Dedifferentiated amniotic fluid mesenchymal stem cell (primary cell): ENCODE measurements at regions not wholly inside any gene's neighbourhood (a gene's known extent, or its start where the extent isn't known, plus 50 kb on each side); places are given as distances from the start of the nearest gene placed in this dataset.
"Not testable (repeated sequence)": the region's sequence is repeated elsewhere in the genome, so short reads cannot be mapped to it uniquely, and the experiment has no call there.

Experiments used
- DNase-seq: peaks from one replicate; pipeline ENCODE4 v3.0.0-alpha.2; 2016; ENCODE audit errors: extremely low spot score

GRCh38 chrX:14351611-14352303, 177.6 kb upstream of the GLRA2 start:
- no peak for DNase-seq

GRCh38 chrX:14347523-14347922, 181.8 kb upstream of the GLRA2 start:
- no peak for DNase-seq

DNA sequence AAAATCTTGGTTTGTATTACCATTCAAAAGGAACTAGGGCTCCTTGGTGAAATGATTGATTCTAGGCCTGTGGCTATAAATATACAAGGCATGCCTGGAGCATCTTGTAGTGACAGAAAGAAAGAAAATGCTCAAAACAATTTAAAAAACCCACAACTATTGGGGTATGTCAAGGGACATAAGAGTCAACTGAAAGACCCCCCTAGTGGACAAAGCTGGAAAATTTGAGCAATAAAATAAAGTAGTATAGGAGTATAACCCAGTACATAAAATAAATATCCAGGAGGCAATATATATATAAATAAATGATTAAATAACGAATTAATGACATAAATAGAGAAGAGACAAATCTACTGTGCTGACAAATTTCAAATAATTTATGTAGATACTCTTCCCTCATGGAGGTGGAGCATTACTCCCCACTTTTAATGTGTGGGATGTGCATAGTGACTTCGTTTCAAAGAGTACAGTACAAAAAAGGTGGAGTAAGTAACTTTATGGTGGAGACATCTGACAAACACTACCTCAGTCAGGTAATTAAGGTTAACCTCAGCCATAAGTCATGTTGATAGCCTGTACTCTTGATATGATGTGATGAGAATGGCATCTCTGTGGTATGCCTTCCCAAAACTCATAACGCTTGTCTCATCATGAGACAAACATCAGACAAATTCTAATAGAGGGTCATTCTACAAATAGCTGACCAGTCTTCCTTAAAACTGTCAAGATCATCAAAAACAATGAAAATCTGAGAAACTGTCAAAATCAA, 185.0 kb upstream of the GLRA2 start:
- no peak for DNase-seq

- DNase-seq = no peak
Observed at GRCh38 chrX:14309431-14309830, 219.9 kb upstream of the GLRA2 start.

GRCh38 chrX:14308976-14309375, 220.4 kb upstream of the GLRA2 start:
- DNase-seq = not testable (repeated sequence)

GRCh38 chrX:14303891-14304290, 225.4 kb upstream of the GLRA2 start:
- no peak for DNase-seq

DNA sequence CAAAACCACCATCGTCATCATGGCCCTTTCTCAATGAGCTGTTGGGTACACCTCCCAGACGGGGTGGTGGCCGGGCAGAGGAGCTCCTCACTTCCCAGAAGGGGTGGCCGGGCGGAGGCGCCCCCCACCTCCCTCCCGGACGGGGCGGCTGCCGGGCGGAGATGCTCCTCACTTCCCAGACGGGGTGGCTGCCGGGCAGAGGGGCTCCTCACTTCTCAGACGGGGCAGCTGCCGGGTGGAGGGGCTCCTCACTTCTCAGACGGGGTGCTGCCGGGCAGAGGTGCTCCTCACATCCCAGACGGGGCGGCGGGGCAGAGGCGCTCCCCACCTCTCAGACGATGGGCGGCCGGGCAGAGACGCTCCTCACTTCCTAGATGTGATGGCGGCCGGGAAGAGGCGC, 226.8 kb upstream of the GLRA2 start:
- not testable (repeated sequence) for DNase-seq

- DNase-seq = no peak
Observed at GRCh38 chrX:14300376-14300775, 229.0 kb upstream of the GLRA2 start.

DNA sequence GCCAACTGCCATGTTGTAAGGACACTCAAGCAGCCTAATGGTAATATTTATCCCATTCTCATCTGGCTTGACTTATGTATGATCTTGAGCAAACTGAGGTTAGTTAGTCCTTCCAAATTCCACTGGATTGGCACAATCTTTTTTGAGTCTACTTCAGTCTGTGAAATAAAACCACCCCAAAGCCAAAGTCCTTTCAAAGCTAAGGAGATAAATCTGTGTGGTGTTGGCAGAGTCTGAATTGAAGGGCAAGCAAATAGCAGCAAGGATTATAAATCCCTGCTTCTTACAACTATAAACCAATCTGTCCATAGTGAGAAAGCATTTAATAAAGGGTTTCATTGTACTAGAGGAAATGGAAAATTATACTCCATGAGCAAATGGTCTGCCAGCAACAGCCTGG, 233.9 kb upstream of the GLRA2 start:
- no peak for DNase-seq

- no peak for DNase-seq
Observed at GRCh38 chrX:14291666-14292500, 237.5 kb upstream of the GLRA2 start.

GRCh38 chrX:14290335-14290734, 239.0 kb upstream of the GLRA2 start:
- no peak for DNase-seq

DNA sequence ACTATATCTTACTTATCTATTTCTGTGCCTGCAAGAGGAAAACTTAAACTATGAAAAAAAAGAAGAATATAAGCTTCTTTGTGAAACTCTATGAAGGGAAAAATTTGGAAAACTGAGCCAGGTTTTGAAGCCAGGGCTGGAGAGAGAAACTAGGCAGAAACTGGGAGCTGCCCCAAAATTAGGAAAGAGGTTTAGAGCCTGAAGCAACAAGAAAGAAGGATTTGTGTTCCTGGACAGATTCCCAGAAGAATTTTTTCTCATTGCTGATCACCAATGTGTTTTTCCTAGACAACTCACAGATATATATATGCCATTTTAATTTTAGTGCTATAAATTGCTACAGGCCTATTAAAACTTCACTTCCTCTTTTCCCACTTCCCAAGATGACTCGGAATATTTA, 245.0 kb upstream of the GEMIN8 start:
- no peak for DNase-seq

DNA sequence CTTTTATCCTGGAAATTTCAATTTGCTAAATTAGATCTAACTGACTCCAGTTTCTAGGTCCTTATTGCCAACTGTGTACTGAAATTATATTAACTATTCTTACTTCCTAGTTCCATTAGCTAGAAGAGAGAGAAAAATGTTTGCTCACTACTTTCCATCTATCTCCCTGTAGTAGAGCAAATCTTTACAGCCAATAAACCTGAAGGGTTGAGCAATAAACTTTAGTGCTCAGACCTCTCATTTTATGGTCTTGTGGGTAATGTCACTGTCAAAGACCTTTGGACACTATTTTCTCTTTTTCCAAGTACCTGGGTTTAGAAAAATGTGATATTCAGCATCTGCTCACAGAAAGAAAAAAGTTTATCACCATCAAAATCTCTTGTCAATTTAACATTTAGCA, 237.5 kb upstream of the GEMIN8 start:
- no peak for DNase-seq

GRCh38 chrX:14266705-14267104, 237.0 kb upstream of the GEMIN8 start:
- no peak for DNase-seq

DNA sequence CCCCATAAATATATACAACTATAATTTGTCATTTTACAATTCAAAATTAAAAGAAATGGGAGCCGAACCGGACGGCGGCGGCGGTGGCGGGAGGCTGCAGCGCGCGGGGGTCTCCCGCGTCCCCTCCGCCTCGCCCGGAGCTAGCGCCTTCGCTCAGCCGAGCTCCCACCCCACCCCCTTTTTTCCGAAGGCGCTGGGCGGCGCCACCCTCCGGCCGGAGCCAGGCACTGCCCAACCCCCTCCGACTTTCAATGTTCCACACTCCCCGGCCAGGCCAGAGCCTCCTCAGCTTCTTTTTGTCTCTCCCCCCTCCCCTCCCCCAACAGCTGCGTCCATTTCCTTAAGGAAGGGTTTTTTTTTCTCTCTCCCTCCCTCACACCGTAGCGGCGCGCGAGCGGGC, 214.1 kb upstream of the GEMIN8 start:
- no peak for DNase-seq

DNA sequence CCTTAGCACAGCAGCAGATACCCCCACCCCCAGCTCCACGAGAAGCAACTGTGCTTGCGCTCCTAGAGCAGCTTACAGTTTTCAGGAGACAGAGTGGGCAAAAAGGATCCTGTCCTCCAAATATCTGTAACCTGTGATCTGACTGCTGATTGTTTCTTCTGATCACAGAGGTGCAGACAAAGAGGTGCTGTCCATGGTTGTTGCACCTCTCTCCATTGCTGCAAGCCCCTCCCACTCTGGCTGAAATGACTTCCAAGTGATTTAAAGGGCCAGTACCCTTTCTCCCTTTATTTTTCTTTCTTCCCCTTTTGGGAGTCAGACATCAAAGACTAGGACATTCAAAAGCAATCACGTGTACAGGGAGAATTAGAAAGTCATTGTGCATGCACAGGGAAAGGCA, 205.3 kb upstream of the GEMIN8 start:
- no peak for DNase-seq

GRCh38 chrX:14232688-14233087, 203.0 kb upstream of the GEMIN8 start:
- DNase-seq = no peak

DNA sequence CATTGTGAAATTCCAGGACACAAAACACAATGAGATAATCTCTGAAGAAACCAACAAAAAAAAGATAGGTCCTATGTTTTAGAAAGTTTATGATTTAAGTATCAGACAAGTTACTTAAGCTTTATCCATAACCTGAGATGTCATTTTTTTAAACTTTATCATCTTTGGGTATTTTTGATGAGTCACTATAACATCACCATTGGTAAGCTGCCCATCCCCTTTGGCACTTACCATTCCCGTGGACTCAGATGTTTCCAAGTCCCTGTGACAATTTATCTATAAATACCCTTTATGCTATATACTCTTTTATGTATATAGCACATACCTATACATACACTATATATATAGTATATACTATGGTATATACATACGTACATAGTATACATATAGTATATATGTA, 198.9 kb upstream of the GEMIN8 start:
- DNase-seq = no peak

DNA sequence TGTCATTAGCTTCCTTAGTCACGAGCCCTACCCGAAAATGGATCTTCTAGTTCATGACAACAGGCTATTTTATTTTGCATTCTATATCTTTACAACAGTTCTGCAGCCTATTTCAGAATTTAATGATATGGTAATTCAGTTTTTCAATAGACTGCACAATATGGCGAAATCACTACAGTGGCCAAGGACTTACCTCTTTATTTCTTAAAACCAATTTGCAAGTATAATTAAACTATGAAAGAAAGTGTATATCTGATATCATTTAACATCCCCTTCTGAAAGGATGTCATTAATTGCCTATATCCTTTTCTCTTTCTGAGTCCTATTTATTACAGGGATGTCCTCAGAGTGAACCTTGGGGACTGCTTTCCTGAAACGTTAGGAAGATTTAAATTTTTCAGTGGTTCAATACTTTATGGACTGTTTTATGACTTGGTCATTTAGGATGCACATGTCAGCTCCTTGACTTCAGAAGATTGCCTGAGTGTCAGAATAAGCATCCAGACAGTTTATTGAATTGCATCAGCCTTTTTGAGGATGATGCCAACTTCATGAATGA, 190.8 kb upstream of the GEMIN8 start:
- no peak for DNase-seq

DNA sequence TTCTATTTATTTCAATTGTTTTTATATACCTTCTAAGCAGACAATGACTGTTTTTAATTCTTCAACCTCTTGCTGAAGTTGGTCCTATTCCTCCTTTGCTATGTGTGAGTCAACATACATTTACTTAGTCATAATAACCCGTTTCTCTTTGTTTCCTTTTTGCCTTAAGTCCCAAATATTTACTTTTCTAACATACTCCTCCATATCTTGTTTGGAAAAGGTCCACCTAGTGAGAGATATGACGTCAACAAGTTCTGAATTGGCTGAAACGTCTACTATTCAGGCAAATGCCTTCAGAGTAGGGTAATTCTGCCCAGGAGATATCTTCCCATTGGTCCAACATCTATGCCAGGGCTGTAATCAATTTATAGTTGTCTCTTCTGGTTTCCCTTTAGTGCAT, 179.3 kb upstream of the GEMIN8 start:
- no peak for DNase-seq

DNA sequence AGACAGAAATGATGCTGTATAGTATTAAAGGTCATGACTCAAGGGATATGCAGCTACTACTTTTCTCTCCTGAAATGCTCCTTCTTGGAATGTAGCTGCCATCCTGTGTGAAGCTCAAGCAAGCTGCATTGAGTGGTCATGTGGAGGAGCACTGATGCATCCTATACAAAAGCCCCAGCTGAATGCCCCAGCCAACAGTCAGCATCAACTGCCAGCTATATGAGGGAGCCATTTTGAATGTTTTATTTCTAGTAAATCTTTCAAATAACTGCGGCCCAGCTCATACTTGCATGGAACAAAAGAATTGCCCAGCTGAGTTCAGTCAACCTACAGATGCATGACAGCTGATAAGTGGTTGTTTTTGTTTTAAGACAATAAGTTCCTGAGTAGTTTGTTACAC, 165.0 kb upstream of the GEMIN8 start:
- DNase-seq = no peak

DNA sequence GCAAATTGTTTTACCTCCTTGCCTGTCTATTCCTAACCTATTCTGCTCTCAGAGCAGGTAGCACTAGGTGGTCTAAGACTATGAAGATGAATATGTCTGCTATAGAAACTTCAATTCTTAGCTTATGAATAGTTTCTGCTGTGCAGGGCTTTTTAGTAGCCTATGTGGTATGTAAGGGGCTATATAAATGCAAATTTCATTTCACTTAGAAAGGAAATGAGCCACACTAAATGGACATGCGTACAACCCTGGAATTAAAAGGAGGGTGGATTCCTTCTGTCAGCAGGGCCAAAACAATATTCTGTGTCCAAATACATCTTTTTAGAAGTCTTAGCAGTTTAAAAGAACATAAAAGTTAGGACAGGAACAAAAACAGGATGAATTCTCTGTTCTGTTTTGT, 163.9 kb upstream of the GEMIN8 start:
- no peak for DNase-seq
